Ovary (tissue), 7 donors: ENCODE measurements at regions not wholly inside any gene's neighbourhood (a gene's known extent, or its start where the extent isn't known, plus 50 kb on each side); places are given as distances from the start of the nearest gene placed in this dataset.
"Not testable (repeated sequence)": the region's sequence is repeated elsewhere in the genome, so short reads cannot be mapped to it uniquely, and the experiment has no call there.

ENCODE experiments used
- DNase-seq, 5 donors: peaks; one replicate each; pipeline ENCODE4 v3.0.0-alpha.2; 2019 to 2020
- H3K27ac ChIP-seq, 2 donors: fragments of 200-600 bp; one replicate each; pipeline versions ENCODE4 v1.5.1 to v1.8.0; 2019 to 2022
- H3K27me3 ChIP-seq: fragments of 200-600 bp; one replicate; pipeline ENCODE4 v1.8.0; 2022
- H3K36me3 ChIP-seq: fragments of 200-600 bp; sonication (generic); one replicate; pipeline ENCODE4 v1.5.1; 2019
- H3K4me1 ChIP-seq: one replicate; pipeline ENCODE4 v1.8.1; 2013; ENCODE audit warnings: mild to moderate bottlenecking, moderate library complexity; ENCODE audit not compliant: insufficient read depth
- H3K4me3 ChIP-seq: fragments of 200-600 bp; sonication (generic); one replicate; pipeline ENCODE4 v1.5.1; 2017
- H3K9me3 ChIP-seq, 2 donors: fragments of 200-600 bp in 1 of 2; sonication (generic) in 1 of 2; one replicate each; pipeline versions ENCODE4 v1.5.1 to v1.8.1; 2013 to 2019; ENCODE audit warnings: mild to moderate bottlenecking in 1 of 2, moderate library complexity in 1 of 2
- CTCF ChIP-seq, 3 donors: fragments of 450-650 bp in 2 of 3; fragments of 200-600 bp in 1 of 3; IDR thresholded peaks; one replicate each; pipeline versions ENCODE4 v1.5.1 to v1.8.0; 2016 to 2022; ENCODE audit warnings: antibody characterized with exemption in 3 of 3, mild to moderate bottlenecking in 1 of 3
- EP300 ChIP-seq: sonication (generic); formaldehyde crosslinking; IDR thresholded peaks from one replicate; pipeline ENCODE4 v1.6.1; 2017; ENCODE audit warnings: antibody characterized with exemption
- POLR2A ChIP-seq: fragments of 450-650 bp; IDR thresholded peaks from one replicate; pipeline ENCODE4 v1.6.1; 2017; ENCODE audit warnings: antibody characterized with exemption, mild to moderate bottlenecking, moderate library complexity
- WGBS, 3 donors: extraction: QIAGEN DNeasy Blood & Tissue Kit in 1 of 3; methylation state at CpG; one replicate each; pipeline versions ENCODE4 v1.1.5 to v1.1.7; 2013 to 2017; 5-methylcytosine and 5-hydroxymethylcytosine counted together
- intact Hi-C, 4 donors: fragments of 100-400 bp; cut with DNase I; formaldehyde crosslinking; loops; one replicate each; pipeline versions ENCODE4 v1.11.0 to v1.15.1; 2022 to 2023
- donor health status: DM: no; HTN: no; CAD: no; lungs with moderate emphysema.
- donor health status: DM: no; HTN: no; CAD: no.
- donor health status: Bipolar disorder and iron deficiency.
- donor health status: DM: no; HTN: no; CAD: no.
- donor health status: DM: yes; HTN: yes; CAD: no.

- H3K27me3 ChIP-seq, result no peaks in the 10 kb centered on the region
- H3K4me3 ChIP-seq, result no peak overlapping the region
- H3K4me1 ChIP-seq, result no peaks in the 10 kb centered on the region
- no peaks in the 10 kb centered on the region for H3K36me3 ChIP-seq
- no peak overlapping the region for H3K27ac ChIP-seq
- no peaks in the 10 kb centered on the region for H3K9me3 ChIP-seq
- intact Hi-C loops, result no loop called here
- TF ChIP-seq POLR2A, result no peak
- TF ChIP-seq EP300, result no peak
- TF ChIP-seq CTCF (IDR thresholded peaks at IDR 0.05), result no peak
- no peak for DNase-seq
Measured at GRCh38 chr2:160596441-160596840, 102.8 kb upstream of the RBMS1 start.

GRCh38 chr2:160600437-160600836 is 106.8 kb upstream of the RBMS1 start:
- H3K4me1 ChIP-seq, DNase-seq, H3K36me3 ChIP-seq, intact Hi-C loops, H3K4me3 ChIP-seq, H3K27ac ChIP-seq, H3K9me3 ChIP-seq, H3K27me3 ChIP-seq: not testable (repeated sequence)
- 77 to 89% (median 89%) methylated on average over 1 of the region's 1 CpG for WGBS, 3 donors

GRCh38 chr2:160602073-160602472 is 108.5 kb upstream of the RBMS1 start:
- H3K27me3 ChIP-seq, result no peaks in the 10 kb centered on the region
- H3K9me3 ChIP-seq, result no peaks in the 10 kb centered on the region
- H3K4me1 ChIP-seq, result no peaks in the 10 kb centered on the region
- H3K36me3 ChIP-seq, result no peaks in the 10 kb centered on the region
- intact Hi-C loops, result no loop called here
- H3K27ac ChIP-seq, result no peak overlapping the region
- H3K4me3 ChIP-seq, result no peak overlapping the region
- WGBS, 3 donors, result 52 to 84% (median 66%) methylated on average over 2 of the region's 2 CpGs
- TF ChIP-seq CTCF (IDR thresholded peaks at IDR 0.05) (no peak), POLR2A (no peak), EP300 (no peak)
- no peak for DNase-seq

GRCh38 chr2:160603771-160604510 is 110.3 kb upstream of the RBMS1 start:
- H3K36me3 ChIP-seq, result no peaks in the 10 kb centered on the region

More at GRCh38 chr2:160603771-160604510, 110.3 kb upstream of the RBMS1 start:
- Histone ChIP-seq H3K27me3 (no peaks in the 10 kb centered on the region), H3K4me1 (no peaks in the 10 kb centered on the region), H3K4me3 (no peak overlapping the region), H3K9me3 (no peaks in the 10 kb centered on the region), H3K27ac (no peak overlapping the region)
- DNase-seq, result no peak
- no peak for TF ChIP-seq CTCF (IDR thresholded peaks at IDR 0.05)
- TF ChIP-seq EP300, result no peak
- no peak for TF ChIP-seq POLR2A
- WGBS, 3 donors, result 61 to 81% (median 72%) methylated on average over 3 of the region's 3 CpGs
- intact Hi-C loops, result no loop called here
